Stimulated activated CD8-positive, alpha-beta memory T cell treated with anti-CD3 and anti-CD28 coated beads, Interleukin-12 subunit alpha, Interleukin-12 subunit beta, amount 100 ng/mL, for 24 hours (primary cell): ENCODE measurements at regions not wholly inside any gene's neighbourhood (a gene's known extent, or its start where the extent isn't known, plus 50 kb on each side); places are given as distances from the start of the nearest gene placed in this dataset.

Experiments
- DNase-seq: peaks from one replicate; pipeline ENCODE4 v3.0.0-alpha.2; 2020; ENCODE audit errors: extremely low read depth

GRCh38 chr1:34408011-34408410 is 231.3 kb downstream of the C1orf94 start:
- no peak for DNase-seq

- no peak for DNase-seq
Measured at GRCh38 chr1:34409689-34410229, 233.1 kb downstream of the C1orf94 start.

- DNase-seq: no peak
Measured at GRCh38 chr1:34412598-34413370, 236.1 kb downstream of the C1orf94 start.

GRCh38 chr1:34415140-34415539 is 238.4 kb downstream of the C1orf94 start:
- DNase-seq: no peak

- no peak for DNase-seq
Measured at GRCh38 chr1:34418166-34418565, 241.5 kb downstream of the C1orf94 start.

- no peak for DNase-seq
Measured at GRCh38 chr1:34419663-34420136, 243.0 kb downstream of the C1orf94 start.

- DNase-seq: no peak
Measured at GRCh38 chr1:34425046-34425445, 248.3 kb downstream of the C1orf94 start.

GRCh38 chr1:34425785-34426184 is 249.1 kb downstream of the C1orf94 start:
- DNase-seq: no peak

GRCh38 chr1:34426325-34426896 is 249.7 kb downstream of the C1orf94 start:
- no peak for DNase-seq

- no peak for DNase-seq
Measured at GRCh38 chr1:34427170-34427569, 250.5 kb downstream of the C1orf94 start.

- DNase-seq: no peak
Measured at GRCh38 chr1:34433099-34433498, 256.4 kb downstream of the C1orf94 start.

GRCh38 chr1:34436836-34437235 is 260.1 kb downstream of the C1orf94 start:
- no peak for DNase-seq

GRCh38 chr1:34441259-34442069 is 264.8 kb downstream of the C1orf94 start:
- DNase-seq: no peak

- DNase-seq: no peak
Measured at GRCh38 chr1:34444516-34444915, 267.8 kb downstream of the C1orf94 start.

GRCh38 chr1:34450325-34450724 is 273.6 kb downstream of the C1orf94 start:
- no peak for DNase-seq

- no peak for DNase-seq
Measured at GRCh38 chr1:34452451-34452850, 275.7 kb downstream of the C1orf94 start.

- no peak for DNase-seq
Measured at GRCh38 chr1:34455121-34455520, 278.4 kb downstream of the C1orf94 start.

GRCh38 chr1:34460193-34460592 is 283.5 kb downstream of the C1orf94 start:
- DNase-seq: peak; percentile 1

GRCh38 chr1:34470401-34470800 is 284.4 kb upstream of the GJB5 start:
- DNase-seq: no peak

- DNase-seq: no peak
Measured at GRCh38 chr1:34474566-34474965, 280.3 kb upstream of the GJB5 start.

- no peak for DNase-seq
Measured at GRCh38 chr1:34476371-34476770, 278.5 kb upstream of the GJB5 start.

GRCh38 chr1:34477632-34478141 is 277.2 kb upstream of the GJB5 start:
- no peak for DNase-seq
